Left lung (tissue), 4 donors: ENCODE measurements at regions not wholly inside any gene's neighbourhood (a gene's known extent, or its start where the extent isn't known, plus 50 kb on each side); places are given as distances from the start of the nearest gene placed in this dataset.

ENCODE experiments used
- ATAC-seq: fragments of 200-7000 bp; cut with Tn5 transposase; one replicate; pipeline ENCODE4 v1.9.1; 2020; ENCODE audit warnings: moderate library complexity
- DNase-seq, 4 donors: peaks; one replicate each; pipeline ENCODE4 v3.0.0-alpha.2; 2013 to 2020
- H3K27ac ChIP-seq, 2 donors: fragments of 200-600 bp; sonication (generic) in 1 of 2; one replicate each; pipeline versions ENCODE4 v1.5.0 to v1.8.0; 2020 to 2021
- H3K27me3 ChIP-seq, 2 donors: fragments of 200-600 bp; sonication (generic) in 1 of 2; one replicate each; pipeline versions ENCODE4 v1.5.0 to v1.8.0; 2020 to 2021
- H3K36me3 ChIP-seq, 2 donors: fragments of 200-600 bp; sonication (generic) in 1 of 2; one replicate each; pipeline versions ENCODE4 v1.5.0 to v1.8.0; 2020 to 2021
- H3K4me1 ChIP-seq, 2 donors: fragments of 200-600 bp; one replicate each; pipeline ENCODE4 v1.8.0; 2021
- H3K4me3 ChIP-seq, 2 donors: fragments of 200-600 bp; sonication (generic) in 1 of 2; one replicate each; pipeline versions ENCODE4 v1.5.0 to v1.8.0; 2020 to 2021; ENCODE audit warnings: mild to moderate bottlenecking in 1 of 2
- H3K9me3 ChIP-seq, 2 donors: fragments of 200-600 bp; sonication (generic) in 1 of 2; one replicate each; pipeline versions ENCODE4 v1.5.0 to v1.8.0; 2020 to 2021
- intact Hi-C, 2 donors: fragments of 100-400 bp; cut with DNase I; formaldehyde crosslinking; loops; one replicate each; pipeline versions ENCODE4 v1.11.2 to v1.14.2; 2022
- TF ChIP-seq, protein P1 (sequence below), 2 donors: fragments of 200-600 bp; sonication (generic) in 1 of 2; IDR thresholded peaks; one replicate each; pipeline versions ENCODE4 v1.5.0 to v1.8.0; 2021; ENCODE audit warnings: antibody characterized with exemption in 2 of 2
- donor health status: DM: no; HTN: yes; CAD: no.
- donor health status: DM: no; HTN: no; CAD: no.

DNA sequence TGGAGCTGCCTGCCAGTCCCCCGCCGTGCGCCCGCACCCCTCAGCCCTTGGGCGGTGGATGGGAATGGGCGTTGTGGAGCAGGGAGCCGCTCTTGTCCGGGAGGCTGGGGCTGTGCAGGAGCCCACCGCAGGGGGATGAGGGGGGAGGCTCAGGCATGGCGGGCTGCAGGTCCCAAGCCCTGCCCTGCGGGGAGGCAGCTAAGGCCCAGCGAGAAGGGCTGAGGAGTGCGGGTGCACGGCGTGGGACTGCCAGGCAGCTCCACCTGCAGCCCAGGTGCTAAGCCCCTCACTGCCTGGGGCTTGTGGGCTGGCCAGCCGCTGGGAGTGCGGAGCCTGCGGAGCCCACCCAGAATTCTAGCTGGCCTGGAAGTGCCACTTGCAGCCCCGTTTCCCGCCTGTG lies 991.7 kb upstream of the ARRDC3 start:
- H3K27ac ChIP-seq, result no peak overlapping the region
- intact Hi-C loops, result no loop called here
- DNase-seq (peak in 1 of 4 donors; percentile 72), ATAC-seq (no peak)
- H3K36me3 ChIP-seq, result no peaks in the 10 kb centered on the region
- H3K4me1 ChIP-seq, result no peaks in the 10 kb centered on the region
- TF ChIP-seq, protein P1, sequence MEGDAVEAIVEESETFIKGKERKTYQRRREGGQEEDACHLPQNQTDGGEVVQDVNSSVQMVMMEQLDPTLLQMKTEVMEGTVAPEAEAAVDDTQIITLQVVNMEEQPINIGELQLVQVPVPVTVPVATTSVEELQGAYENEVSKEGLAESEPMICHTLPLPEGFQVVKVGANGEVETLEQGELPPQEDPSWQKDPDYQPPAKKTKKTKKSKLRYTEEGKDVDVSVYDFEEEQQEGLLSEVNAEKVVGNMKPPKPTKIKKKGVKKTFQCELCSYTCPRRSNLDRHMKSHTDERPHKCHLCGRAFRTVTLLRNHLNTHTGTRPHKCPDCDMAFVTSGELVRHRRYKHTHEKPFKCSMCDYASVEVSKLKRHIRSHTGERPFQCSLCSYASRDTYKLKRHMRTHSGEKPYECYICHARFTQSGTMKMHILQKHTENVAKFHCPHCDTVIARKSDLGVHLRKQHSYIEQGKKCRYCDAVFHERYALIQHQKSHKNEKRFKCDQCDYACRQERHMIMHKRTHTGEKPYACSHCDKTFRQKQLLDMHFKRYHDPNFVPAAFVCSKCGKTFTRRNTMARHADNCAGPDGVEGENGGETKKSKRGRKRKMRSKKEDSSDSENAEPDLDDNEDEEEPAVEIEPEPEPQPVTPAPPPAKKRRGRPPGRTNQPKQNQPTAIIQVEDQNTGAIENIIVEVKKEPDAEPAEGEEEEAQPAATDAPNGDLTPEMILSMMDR (IDR thresholded peaks at IDR 0.05), result no peak
- no peak overlapping the region for H3K4me3 ChIP-seq
- no peaks in the 10 kb centered on the region for H3K27me3 ChIP-seq
- H3K9me3 ChIP-seq, result no peaks in the 10 kb centered on the region

DNA sequence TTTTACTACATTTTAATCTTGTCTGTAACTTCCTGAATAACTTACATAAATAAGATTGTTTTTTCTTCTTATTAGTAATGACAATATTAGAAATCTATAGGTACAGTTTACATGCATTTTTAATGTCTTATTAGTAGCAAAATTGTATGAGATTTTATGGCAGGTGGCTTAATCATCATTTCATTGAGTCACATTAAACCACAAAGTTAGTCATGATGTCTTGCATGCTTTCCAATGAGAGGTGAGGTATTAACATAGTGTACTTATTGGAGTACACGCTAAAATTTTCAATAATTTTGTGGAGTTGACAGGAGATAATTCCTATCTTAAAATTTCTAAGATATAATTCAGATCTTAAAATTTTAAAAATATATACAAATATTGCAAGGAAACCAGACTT lies 989.6 kb upstream of the ARRDC3 start:
- H3K4me1 ChIP-seq, result no peaks in the 10 kb centered on the region
- H3K4me3 ChIP-seq, result no peak overlapping the region
- intact Hi-C loops, result no loop called here
- H3K9me3 ChIP-seq, result peaks cover 0 to 6% of the 10 kb centered on the region in 2 donors
- H3K36me3 ChIP-seq, result no peaks in the 10 kb centered on the region
- no peaks in the 10 kb centered on the region for H3K27me3 ChIP-seq
- DNase-seq, result no peak
- TF ChIP-seq, protein P1 (IDR thresholded peaks at IDR 0.05), result no peak
- no peak overlapping the region for H3K27ac ChIP-seq
- no peak for ATAC-seq

DNA sequence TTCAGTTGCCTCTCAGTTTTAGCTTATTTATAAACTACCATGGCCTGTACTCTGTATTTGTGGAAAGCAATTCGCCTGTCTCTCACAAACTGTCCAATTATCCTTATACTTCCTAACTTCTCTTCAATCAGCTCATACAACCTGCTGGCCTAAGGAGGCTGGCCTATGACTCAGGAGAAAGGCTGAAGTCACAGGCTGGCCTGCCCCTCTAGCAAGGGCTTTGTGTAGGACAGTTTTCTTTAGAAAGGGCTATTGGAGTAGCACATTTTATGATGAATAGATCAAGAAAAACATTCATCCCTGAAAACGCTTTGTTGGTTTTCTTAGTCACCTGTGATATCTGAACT lies 988.7 kb upstream of the ARRDC3 start:
- TF ChIP-seq, protein P1 (IDR thresholded peaks at IDR 0.05), result no peak
- DNase-seq (no peak), ATAC-seq (no peak)
- intact Hi-C loops, result no loop called here
- H3K4me1 ChIP-seq, result no peaks in the 10 kb centered on the region
- no peaks in the 10 kb centered on the region for H3K36me3 ChIP-seq
- H3K27ac ChIP-seq, result no peak overlapping the region
- H3K4me3 ChIP-seq, result no peak overlapping the region
- H3K27me3 ChIP-seq, result no peaks in the 10 kb centered on the region
- peaks cover 0 to 6% of the 10 kb centered on the region in 2 donors for H3K9me3 ChIP-seq

DNA sequence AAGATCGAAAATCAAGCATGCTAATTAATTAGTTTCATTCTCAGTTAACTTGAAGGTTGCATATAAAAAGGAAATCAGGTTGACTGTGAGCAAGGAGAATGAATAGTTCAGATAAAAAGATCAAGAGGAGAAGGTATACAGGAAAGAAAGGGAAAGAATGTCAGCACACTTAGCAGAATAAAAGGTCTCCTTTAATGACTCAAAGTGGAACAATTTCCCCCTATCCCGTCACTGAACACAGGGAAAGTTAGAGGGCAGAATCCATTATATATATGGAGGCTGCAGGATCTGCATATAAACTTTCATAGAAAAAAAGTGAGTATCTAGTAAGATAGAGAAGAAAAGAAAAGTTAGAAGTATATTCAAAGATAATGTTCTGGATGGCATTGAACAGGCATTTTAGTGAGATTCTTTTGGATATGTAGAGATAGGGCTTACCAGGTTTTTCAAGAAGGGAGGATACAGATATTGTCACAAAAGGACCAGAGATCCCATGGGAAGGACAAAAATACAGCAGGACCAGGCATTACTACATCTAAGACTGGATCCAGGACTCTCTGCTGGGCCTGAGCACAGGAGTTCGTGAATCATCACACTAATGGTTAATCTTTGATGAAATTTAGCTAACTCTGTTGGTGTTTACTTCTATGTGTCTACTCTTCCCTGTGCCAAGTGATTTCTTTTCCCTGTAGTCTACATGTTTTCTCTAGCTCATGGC lies 988.2 kb upstream of the ARRDC3 start:
- Histone ChIP-seq H3K27me3 (no peaks in the 10 kb centered on the region), H3K4me1 (no peaks in the 10 kb centered on the region), H3K36me3 (no peaks in the 10 kb centered on the region), H3K27ac (no peak overlapping the region), H3K9me3 (peaks cover 0 to 6% of the 10 kb centered on the region in 2 donors), H3K4me3 (no peak overlapping the region)
- ATAC-seq, result no peak
- intact Hi-C loops, result no loop called here
- TF ChIP-seq, protein P1 (IDR thresholded peaks at IDR 0.05), result no peak
- no peak for DNase-seq

DNA sequence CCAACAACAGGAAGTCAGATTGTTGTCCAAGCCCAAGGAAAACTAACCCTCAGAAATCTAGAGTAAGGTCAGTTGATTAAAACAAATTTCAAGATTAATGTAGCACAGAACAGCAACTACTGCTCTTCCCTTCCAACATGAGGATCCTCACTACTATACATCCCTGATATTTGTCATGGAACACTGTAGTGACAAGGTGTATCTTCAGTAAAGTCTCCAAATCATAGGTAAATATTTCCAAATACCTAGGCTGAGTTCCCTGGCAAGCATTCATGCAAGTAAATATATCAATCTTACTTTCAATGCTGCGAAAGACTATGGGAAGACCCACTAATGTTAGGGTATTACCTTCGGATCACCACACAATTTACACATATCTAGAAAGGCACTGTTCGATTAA lies 986.9 kb upstream of the ARRDC3 start:
- Histone ChIP-seq H3K9me3 (peaks cover 0 to 6% of the 10 kb centered on the region in 2 donors), H3K27ac (no peak overlapping the region), H3K36me3 (no peaks in the 10 kb centered on the region), H3K4me1 (no peaks in the 10 kb centered on the region), H3K4me3 (no peak overlapping the region), H3K27me3 (no peaks in the 10 kb centered on the region)
- TF ChIP-seq, protein P1 (IDR thresholded peaks at IDR 0.05), result no peak
- intact Hi-C loops, result no loop called here
- ATAC-seq, result no peak
- no peak for DNase-seq
